Breast epithelium (tissue), 4 donors: ENCODE measurements at regions not wholly inside any gene's neighbourhood (a gene's known extent, or its start where the extent isn't known, plus 50 kb on each side); places are given as distances from the start of the nearest gene placed in this dataset.

Experiments
- DNase-seq, 2 donors: peaks; one replicate each; pipeline ENCODE4 v3.0.0-alpha.2; 2019; ENCODE audit warnings: low spot score in 2 of 2
- H3K27ac ChIP-seq, 2 donors: fragments of 200-600 bp; sonication (generic) in 1 of 2; one replicate each; pipeline ENCODE4 v1.5.1; 2016 to 2019; ENCODE audit warnings: mild to moderate bottlenecking in 1 of 2
- H3K27me3 ChIP-seq, 2 donors: fragments of 200-600 bp; sonication (generic) in 1 of 2; one replicate each; pipeline versions ENCODE4 v1.5.1 to v1.6.0; 2017 to 2019; ENCODE audit warnings: control low read depth in 1 of 2, mild to moderate bottlenecking in 1 of 2
- H3K36me3 ChIP-seq: fragments of 200-600 bp; one replicate; pipeline ENCODE4 v1.5.1; 2019
- H3K4me1 ChIP-seq, 2 donors: fragments of 200-600 bp; sonication (generic); one replicate each; pipeline ENCODE4 v1.5.1; 2016 to 2019; ENCODE audit warnings: control low read depth in 1 of 2
- H3K4me3 ChIP-seq, 3 donors: fragments of 200-600 bp; sonication (generic); 1 replicate in 2 of 3; 2 replicates in 1 of 3; pipeline ENCODE4 v1.5.1; 2016 to 2019; ENCODE audit warnings: mild to moderate bottlenecking in 3 of 3, moderate library complexity in 2 of 3
- H3K9me3 ChIP-seq, 2 donors: fragments of 200-600 bp; sonication (generic) in 1 of 2; one replicate each; pipeline ENCODE4 v1.5.1; 2016 to 2019; ENCODE audit warnings: control low read depth in 1 of 2
- CTCF ChIP-seq, 3 donors: fragments of 450-650 bp; IDR thresholded peaks; one replicate each; pipeline ENCODE4 v1.5.1; 2016 to 2017; ENCODE audit warnings: antibody characterized with exemption in 3 of 3, mild to moderate bottlenecking in 3 of 3, moderate library complexity in 3 of 3
- POLR2A ChIP-seq: fragments of 450-650 bp; IDR thresholded peaks from one replicate; pipeline ENCODE4 v1.6.1; 2016; ENCODE audit warnings: antibody characterized with exemption, mild to moderate bottlenecking, moderate library complexity
- POLR2AphosphoS5 ChIP-seq, 3 donors: sonication (generic); formaldehyde crosslinking; IDR thresholded peaks; one replicate each; pipeline ENCODE4 v1.6.1; 2017; ENCODE audit warnings: antibody characterized with exemption in 3 of 3
- intact Hi-C: fragments of 100-400 bp; cut with DNase I; formaldehyde crosslinking; loops from one replicate; pipeline ENCODE4 v1.15.1; 2023; ENCODE audit warnings: low total_unique reads

DNA sequence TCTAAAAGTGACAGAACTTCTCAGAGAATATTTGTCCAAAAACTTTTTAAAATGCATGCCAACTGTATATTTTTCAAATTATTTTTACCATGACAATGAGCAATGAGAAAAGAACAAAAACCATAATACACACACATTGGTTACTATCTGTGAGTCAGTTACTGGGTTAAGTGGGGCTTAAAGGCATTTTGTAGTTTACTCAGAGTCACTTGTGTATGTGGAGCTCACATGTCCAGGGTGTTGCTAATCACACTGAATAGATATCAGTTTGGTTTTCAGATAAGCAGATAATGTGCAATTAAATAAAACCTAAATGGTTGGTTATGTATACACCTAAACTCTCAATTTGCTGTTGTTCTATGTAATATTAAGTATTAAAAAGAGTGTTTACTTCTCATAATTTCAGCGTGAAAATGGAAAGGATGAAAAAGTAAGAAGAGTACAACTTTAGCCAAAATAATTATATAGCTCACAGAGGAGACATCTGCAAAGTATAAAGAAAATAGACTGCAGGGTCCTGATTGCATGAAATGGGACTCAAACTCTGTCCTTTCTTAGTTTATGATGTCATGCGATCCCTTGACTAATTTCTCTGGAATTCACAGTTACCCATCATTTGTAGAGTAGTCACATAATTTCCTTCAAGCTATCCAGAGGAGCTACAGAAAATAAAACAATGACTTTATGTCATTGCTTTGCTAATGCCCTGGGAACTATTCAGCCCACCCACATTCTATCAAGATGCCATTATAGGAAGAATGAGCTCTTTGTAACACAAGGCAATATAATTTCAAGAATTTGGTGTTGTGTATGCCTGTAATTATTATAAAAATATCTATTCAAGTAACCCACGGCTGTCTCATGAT lies 388.0 kb upstream of the ZNF608 start:
- intact Hi-C loops: no loop called here
- H3K4me3 ChIP-seq: no peak overlapping the region
- no peaks in the 10 kb centered on the region for H3K4me1 ChIP-seq
- no peaks in the 10 kb centered on the region for H3K9me3 ChIP-seq
- H3K27me3 ChIP-seq: no peaks in the 10 kb centered on the region
- H3K36me3 ChIP-seq: no peaks in the 10 kb centered on the region
- H3K27ac ChIP-seq: no peak overlapping the region
- no peak for DNase-seq
- TF ChIP-seq CTCF (IDR thresholded peaks at IDR 0.05): no peak
- no peak for TF ChIP-seq POLR2A
- TF ChIP-seq POLR2AphosphoS5 (IDR thresholded peaks at IDR 0.05): no peak

DNA sequence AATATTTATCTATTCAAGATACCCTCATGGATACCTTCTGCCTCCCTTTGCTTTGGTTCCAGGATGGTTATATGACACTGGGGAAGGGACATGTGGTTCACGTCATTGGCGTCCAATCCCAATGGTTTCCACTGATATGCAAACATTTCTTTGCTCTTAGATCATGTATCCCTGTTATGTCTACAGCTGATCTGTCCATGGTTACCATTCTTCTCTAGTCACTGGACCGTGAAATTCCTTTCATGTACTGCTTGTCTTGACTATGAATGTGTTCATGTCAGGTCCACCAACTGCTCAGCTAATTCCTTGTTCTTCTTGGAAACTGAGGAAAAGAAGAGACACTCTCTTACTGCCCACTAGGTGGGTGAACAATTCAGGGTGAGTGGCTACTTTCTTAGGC lies 391.1 kb upstream of the ZNF608 start:
- Histone ChIP-seq H3K36me3 (no peaks in the 10 kb centered on the region), H3K27me3 (no peaks in the 10 kb centered on the region), H3K27ac (no peak overlapping the region), H3K4me3 (no peak overlapping the region), H3K4me1 (no peaks in the 10 kb centered on the region), H3K9me3 (no peaks in the 10 kb centered on the region)
- TF ChIP-seq CTCF (IDR thresholded peaks at IDR 0.05): no peak
- TF ChIP-seq POLR2AphosphoS5 (IDR thresholded peaks at IDR 0.05): no peak
- no peak for TF ChIP-seq POLR2A
- intact Hi-C loops: no loop called here
- DNase-seq: no peak

DNA sequence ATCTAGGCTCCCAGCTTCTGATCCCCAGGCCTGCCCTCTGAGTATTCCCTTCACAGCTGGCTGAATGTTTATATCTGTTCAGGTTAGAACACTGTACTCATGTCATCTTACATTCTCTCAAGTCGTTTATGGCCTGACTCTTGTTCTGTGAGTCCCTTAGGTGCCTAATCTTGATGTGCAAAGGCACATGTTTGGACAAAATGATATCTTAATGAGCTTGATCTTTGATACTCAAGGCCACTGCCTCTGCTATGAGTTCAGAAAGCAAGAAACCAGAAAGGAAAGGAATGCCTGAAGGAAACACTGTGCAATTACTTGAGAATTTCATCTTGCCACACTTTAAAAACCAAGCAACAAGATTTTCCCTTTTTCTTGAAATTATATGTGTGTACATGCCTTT lies 391.8 kb upstream of the ZNF608 start:
- Histone ChIP-seq H3K27ac (no peak overlapping the region), H3K4me1 (no peaks in the 10 kb centered on the region), H3K36me3 (no peaks in the 10 kb centered on the region), H3K9me3 (no peaks in the 10 kb centered on the region), H3K27me3 (no peaks in the 10 kb centered on the region), H3K4me3 (no peak overlapping the region)
- DNase-seq: no peak
- intact Hi-C loops: no loop called here
- TF ChIP-seq POLR2A: no peak
- TF ChIP-seq CTCF (IDR thresholded peaks at IDR 0.05): no peak
- no peak for TF ChIP-seq POLR2AphosphoS5 (IDR thresholded peaks at IDR 0.05)

GRCh38 chr5:125139590-125139989 lies 393.2 kb upstream of the ZNF608 start:
- H3K9me3 ChIP-seq: no peaks in the 10 kb centered on the region
- intact Hi-C loops: no loop called here
- H3K36me3 ChIP-seq: no peaks in the 10 kb centered on the region
- H3K27me3 ChIP-seq: no peaks in the 10 kb centered on the region
- no peak overlapping the region for H3K4me3 ChIP-seq
- no peaks in the 10 kb centered on the region for H3K4me1 ChIP-seq
- no peak overlapping the region for H3K27ac ChIP-seq
- TF ChIP-seq POLR2AphosphoS5 (IDR thresholded peaks at IDR 0.05): no peak
- no peak for TF ChIP-seq CTCF (IDR thresholded peaks at IDR 0.05)
- no peak for TF ChIP-seq POLR2A
- DNase-seq: no peak

DNA sequence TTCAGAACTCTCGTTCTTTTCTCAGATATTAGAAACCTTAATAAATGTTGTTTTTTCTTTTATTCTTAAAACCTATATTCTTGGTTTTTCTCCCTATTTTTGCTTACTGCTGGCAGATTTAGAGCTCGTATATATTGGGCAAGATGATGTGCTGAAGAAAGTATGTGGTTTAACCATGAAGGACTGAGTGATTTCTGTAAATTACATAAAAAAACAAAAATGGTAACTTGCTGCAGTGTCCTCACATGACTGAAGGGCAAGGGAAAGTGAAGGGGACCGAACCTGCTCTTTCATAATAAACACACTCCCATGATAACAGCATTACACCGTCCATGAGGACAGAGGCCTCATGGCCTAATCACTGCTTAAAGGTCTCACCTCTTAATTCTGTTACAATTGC lies 393.8 kb upstream of the ZNF608 start:
- Histone ChIP-seq H3K4me3 (no peak overlapping the region), H3K36me3 (no peaks in the 10 kb centered on the region), H3K27ac (no peak overlapping the region), H3K27me3 (no peaks in the 10 kb centered on the region), H3K4me1 (no peaks in the 10 kb centered on the region), H3K9me3 (no peaks in the 10 kb centered on the region)
- TF ChIP-seq POLR2AphosphoS5 (IDR thresholded peaks at IDR 0.05): no peak
- no peak for TF ChIP-seq POLR2A
- no peak for TF ChIP-seq CTCF (IDR thresholded peaks at IDR 0.05)
- DNase-seq: no peak
- intact Hi-C loops: no loop called here
